Activated CD4-positive, alpha-beta memory T cell treated with anti-CD3 and anti-CD28 coated beads for 36 hours (primary cell): ENCODE measurements at regions not wholly inside any gene's neighbourhood (a gene's known extent, or its start where the extent isn't known, plus 50 kb on each side); places are given as distances from the start of the nearest gene placed in this dataset.
"Not testable (repeated sequence)": the region's sequence is repeated elsewhere in the genome, so short reads cannot be mapped to it uniquely, and the experiment has no call there.

ENCODE experiments used
- CTCF ChIA-PET: fragments of 350-600 bp; sonication (Branson Sonifier 250); formaldehyde crosslinking; loops from one replicate; lab custom pipeline; 2021; ENCODE audit warnings: antibody characterized with exemption, inconsistent platforms; lab: Charles Lee
- POLR2A ChIA-PET: fragments of 350-600 bp; sonication (Branson Sonifier 250); formaldehyde crosslinking; loops from one replicate; lab custom pipeline; 2021; ENCODE audit warnings: antibody characterized with exemption; lab: Charles Lee
- DNase-seq: peaks from one replicate; pipeline ENCODE4 v3.0.0-alpha.2; 2020
- H3K27ac Mint-ChIP-seq: one replicate; pipeline ENCODE4 v1.8.0; 2021; ENCODE audit warnings: mixed read lengths
- H3K27me3 Mint-ChIP-seq: one replicate; pipeline ENCODE4 v1.8.0; 2021; ENCODE audit warnings: mixed read lengths
- H3K36me3 Mint-ChIP-seq: one replicate; pipeline ENCODE4 v1.8.0; 2021; ENCODE audit warnings: mixed read lengths
- H3K4me1 Mint-ChIP-seq: one replicate; pipeline ENCODE4 v1.8.0; 2021; ENCODE audit warnings: low read depth, mixed read lengths
- H3K4me3 Mint-ChIP-seq: one replicate; pipeline ENCODE4 v1.8.0; 2021; ENCODE audit warnings: mild to moderate bottlenecking, mixed read lengths
- H3K9me3 Mint-ChIP-seq: one replicate; pipeline ENCODE4 v1.8.0; 2021; ENCODE audit warnings: mixed read lengths
- intact Hi-C: fragments of 100-400 bp; cut with micrococcal nuclease; formaldehyde crosslinking; loops from one replicate; pipeline ENCODE4 v1.15.1; 2023

DNA sequence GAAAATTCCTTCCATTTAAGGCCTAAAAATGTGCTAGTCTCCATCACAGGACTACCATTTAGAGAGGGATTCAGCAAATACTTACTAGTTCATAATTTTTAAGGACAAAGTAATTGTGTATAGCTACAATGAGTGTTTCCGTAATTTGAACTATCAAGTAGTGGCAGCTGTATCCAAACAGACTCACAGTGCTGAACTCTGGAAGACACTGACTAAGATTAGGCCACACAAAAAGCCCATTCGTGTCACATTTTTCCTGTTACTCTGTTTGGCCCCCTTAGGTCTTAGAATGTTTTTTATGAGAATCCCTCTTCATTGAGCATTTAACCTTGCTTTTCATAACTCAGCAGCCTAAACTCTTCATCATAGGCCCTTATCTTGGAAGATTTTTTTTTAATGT, 731.2 kb upstream of the PCDH9 start:
- H3K27me3 Mint-ChIP-seq, result no peaks in the 10 kb centered on the region
- H3K4me1 Mint-ChIP-seq, result no peaks in the 10 kb centered on the region
- H3K4me3 Mint-ChIP-seq, result no peak overlapping the region
- H3K36me3 Mint-ChIP-seq, result no peaks in the 10 kb centered on the region
- no peak for DNase-seq
- H3K9me3 Mint-ChIP-seq, result peaks cover 6% of the 10 kb centered on the region
- H3K27ac Mint-ChIP-seq, result no peak overlapping the region
- ChIA-PET POLR2A (no interaction called here), CTCF (no interaction called here)
- intact Hi-C loops, result no loop called here

DNA sequence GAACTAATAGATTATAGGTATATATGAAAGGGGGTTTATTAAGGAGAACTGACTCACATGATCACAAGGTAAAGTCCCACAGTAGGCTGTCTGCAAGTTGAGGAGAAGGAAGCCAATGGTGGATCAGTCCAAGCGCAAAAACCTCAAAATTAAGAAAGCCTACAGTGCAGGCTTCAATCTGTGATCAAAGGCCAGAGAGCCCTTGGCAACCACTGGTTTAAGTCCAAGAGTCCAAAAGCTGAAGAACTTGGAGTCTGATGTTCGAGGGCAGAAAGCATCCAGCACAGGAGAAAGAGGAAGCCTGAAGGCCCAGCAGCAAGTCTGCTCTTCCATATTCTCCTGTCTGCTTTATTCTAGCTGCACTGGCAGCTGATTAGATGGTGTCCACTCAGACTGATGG, 721.3 kb upstream of the PCDH9 start:
- intact Hi-C loops, result no loop called here
- POLR2A ChIA-PET, result no interaction called here
- H3K4me1 Mint-ChIP-seq, result no peaks in the 10 kb centered on the region
- no peak for DNase-seq
- no peaks in the 10 kb centered on the region for H3K36me3 Mint-ChIP-seq
- H3K27ac Mint-ChIP-seq, result no peak overlapping the region
- H3K4me3 Mint-ChIP-seq, result no peak overlapping the region
- peaks cover 7% of the 10 kb centered on the region for H3K9me3 Mint-ChIP-seq
- H3K27me3 Mint-ChIP-seq, result no peaks in the 10 kb centered on the region
- CTCF ChIA-PET, result no interaction called here

DNA sequence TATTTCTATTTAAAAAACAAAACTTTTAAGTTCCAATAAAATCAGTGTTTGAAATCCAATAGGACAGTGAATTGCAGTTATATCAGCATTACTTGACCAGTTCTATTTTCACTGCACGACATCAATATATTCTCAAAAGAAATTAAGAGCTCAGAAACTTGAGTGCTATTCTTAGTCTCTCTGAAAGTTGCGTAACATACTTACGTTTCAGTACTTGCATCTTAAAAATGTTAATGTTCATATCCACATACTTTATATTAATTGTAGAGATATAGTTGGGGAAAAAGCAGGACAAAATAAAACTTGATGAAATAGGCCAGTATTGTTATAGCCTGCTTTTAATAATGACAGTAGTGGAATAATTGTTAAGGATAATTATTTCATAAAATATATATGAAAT, 720.5 kb upstream of the PCDH9 start:
- H3K27ac Mint-ChIP-seq, result no peak overlapping the region
- intact Hi-C loops, result no loop called here
- H3K27me3 Mint-ChIP-seq, result no peaks in the 10 kb centered on the region
- no peak for DNase-seq
- H3K9me3 Mint-ChIP-seq, result peaks cover 7% of the 10 kb centered on the region
- no peaks in the 10 kb centered on the region for H3K4me1 Mint-ChIP-seq
- POLR2A ChIA-PET, result no interaction called here
- CTCF ChIA-PET, result no interaction called here
- H3K36me3 Mint-ChIP-seq, result no peaks in the 10 kb centered on the region
- H3K4me3 Mint-ChIP-seq, result no peak overlapping the region

DNA sequence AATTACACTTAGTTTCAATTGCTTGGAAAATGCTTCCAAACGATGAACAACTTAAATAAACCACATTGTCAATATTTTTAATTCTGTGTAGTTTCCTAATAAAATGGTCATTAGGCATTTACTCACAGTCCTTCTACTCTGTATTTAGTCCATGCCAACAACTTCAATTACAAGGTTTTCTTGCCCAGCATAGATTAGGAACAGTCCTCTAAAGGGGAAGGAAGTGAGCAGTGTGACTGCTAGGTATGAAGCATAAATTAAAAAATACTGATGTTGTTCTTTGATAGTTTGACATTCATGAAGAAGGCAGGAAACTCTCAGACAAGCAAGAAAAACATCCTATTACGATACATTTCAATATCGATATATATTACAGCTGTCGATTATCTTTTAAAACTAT, 716.0 kb upstream of the PCDH9 start:
- H3K27me3 Mint-ChIP-seq, result no peaks in the 10 kb centered on the region
- peaks cover 13% of the 10 kb centered on the region for H3K9me3 Mint-ChIP-seq
- H3K36me3 Mint-ChIP-seq, result no peaks in the 10 kb centered on the region
- ChIA-PET CTCF (no interaction called here), POLR2A (no interaction called here)
- H3K27ac Mint-ChIP-seq, result no peak overlapping the region
- DNase-seq, result no peak
- H3K4me3 Mint-ChIP-seq, result no peak overlapping the region
- no peaks in the 10 kb centered on the region for H3K4me1 Mint-ChIP-seq
- intact Hi-C loops, result no loop called here

DNA sequence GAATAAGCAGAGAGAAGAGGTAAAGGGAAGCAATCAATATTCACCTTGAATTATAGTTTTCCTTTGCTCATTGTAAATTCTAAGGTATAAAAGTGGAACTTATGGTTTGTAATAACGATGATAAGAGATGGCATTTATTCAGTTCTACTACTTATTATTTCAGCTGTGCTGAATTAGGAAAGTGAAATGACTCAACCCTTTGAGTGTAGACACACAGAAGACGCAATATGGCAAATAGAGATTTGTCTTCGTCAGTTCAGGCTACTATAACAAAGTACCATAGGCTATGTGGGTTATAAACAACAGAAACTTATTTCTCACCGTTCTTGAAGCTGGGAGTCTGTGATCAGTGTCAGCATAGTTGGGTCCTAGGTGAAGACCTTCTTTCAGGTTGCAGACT, 713.0 kb upstream of the PCDH9 start:
- ChIA-PET CTCF (no interaction called here), POLR2A (no interaction called here)
- DNase-seq, result no peak

DNA sequence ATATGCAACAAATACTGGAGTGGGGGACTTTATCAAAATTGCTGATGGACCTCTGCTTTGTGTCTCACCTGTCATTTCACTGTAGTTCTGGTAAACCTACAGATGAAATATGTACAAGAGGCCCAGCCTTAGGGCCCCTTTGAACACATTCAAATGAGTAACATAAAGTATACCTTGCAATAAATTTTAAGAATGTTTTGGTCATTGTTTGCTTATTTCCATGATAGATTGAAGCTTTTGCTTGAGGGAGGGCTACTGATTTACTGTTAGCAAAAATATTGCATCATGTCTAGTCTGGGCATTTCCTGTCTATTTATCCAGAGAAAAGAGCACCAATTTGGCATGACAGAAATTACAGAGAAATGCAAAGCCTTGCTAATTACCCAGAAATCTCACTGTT, 705.5 kb upstream of the PCDH9 start:
- no peak for DNase-seq
- Mint-ChIP-seq H3K9me3 (peaks cover 8% of the 10 kb centered on the region), H3K4me3 (no peak overlapping the region), H3K4me1 (no peaks in the 10 kb centered on the region), H3K27me3 (no peaks in the 10 kb centered on the region), H3K27ac (no peak overlapping the region), H3K36me3 (no peaks in the 10 kb centered on the region)
- POLR2A ChIA-PET, result no interaction called here
- CTCF ChIA-PET, result no interaction called here
- intact Hi-C loops, result no loop called here

More for the DNA sequence above, 713.0 kb upstream of the PCDH9 start:
- intact Hi-C loops, result no loop called here
- Mint-ChIP-seq H3K27ac (no peak overlapping the region), H3K36me3 (no peaks in the 10 kb centered on the region), H3K27me3 (no peaks in the 10 kb centered on the region), H3K9me3 (peaks cover 15% of the 10 kb centered on the region), H3K4me3 (no peak overlapping the region), H3K4me1 (no peaks in the 10 kb centered on the region)

DNA sequence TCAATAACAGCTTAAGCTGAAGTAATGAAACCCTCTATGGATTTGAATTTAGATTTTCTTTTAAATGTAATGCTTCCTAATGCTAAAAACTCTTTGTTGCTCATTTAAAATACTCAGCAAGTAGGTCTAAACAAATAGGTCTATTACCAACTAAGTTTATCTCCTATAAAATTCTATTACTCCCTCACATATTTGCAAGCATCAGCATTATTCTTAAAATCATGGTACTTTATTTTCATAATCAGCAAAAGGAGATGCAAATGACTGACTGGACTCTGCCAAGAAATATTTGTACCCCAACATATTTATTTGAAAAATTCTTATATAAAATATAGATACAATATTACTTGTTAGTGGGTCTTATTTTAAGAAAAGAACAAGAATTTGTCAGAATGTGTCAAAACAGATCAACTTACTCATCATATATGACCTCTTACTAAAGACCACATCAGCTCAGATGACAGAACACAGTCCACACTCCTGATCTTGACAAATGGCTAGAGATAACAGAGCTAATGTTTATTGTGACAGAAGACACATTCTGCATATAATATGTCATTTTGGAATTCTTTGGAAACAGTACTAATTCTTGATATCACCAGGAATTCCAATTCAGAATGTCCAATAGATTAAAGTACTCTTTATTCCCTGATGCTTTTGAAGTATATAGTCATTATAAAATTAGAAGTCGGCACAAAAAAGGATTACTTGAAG, 704.6 kb upstream of the PCDH9 start:
- DNase-seq, result no peak
- POLR2A ChIA-PET, result no interaction called here
- no peaks in the 10 kb centered on the region for H3K27me3 Mint-ChIP-seq
- peaks cover 8% of the 10 kb centered on the region for H3K9me3 Mint-ChIP-seq
- H3K36me3 Mint-ChIP-seq, result no peaks in the 10 kb centered on the region
- H3K4me3 Mint-ChIP-seq, result no peak overlapping the region
- CTCF ChIA-PET, result no interaction called here
- H3K4me1 Mint-ChIP-seq, result no peaks in the 10 kb centered on the region
- intact Hi-C loops, result no loop called here
- no peak overlapping the region for H3K27ac Mint-ChIP-seq

DNA sequence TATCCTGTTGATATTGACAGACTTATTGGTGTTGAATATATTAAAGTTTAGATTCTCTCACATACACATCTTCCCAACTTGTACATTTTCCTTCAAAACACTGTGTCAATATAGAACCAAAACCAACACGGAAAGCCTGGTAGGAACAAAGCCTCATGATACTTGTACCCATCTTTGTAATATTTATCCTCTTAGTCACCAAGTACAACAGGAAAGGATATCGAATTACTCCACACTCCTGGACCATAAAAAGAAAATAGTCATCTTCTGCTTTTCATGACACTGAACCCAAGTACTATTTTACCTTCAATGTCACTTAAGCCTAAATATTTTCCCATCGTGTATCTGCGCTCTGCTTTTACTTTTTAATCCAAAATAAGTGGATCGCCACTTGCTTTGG, 702.9 kb upstream of the PCDH9 start:
- POLR2A ChIA-PET, result no interaction called here
- CTCF ChIA-PET, result no interaction called here
- peaks cover 4% of the 10 kb centered on the region for H3K9me3 Mint-ChIP-seq
- intact Hi-C loops, result no loop called here
- no peaks in the 10 kb centered on the region for H3K36me3 Mint-ChIP-seq
- H3K4me3 Mint-ChIP-seq, result no peak overlapping the region
- H3K27me3 Mint-ChIP-seq, result no peaks in the 10 kb centered on the region
- H3K27ac Mint-ChIP-seq, result no peak overlapping the region
- H3K4me1 Mint-ChIP-seq, result no peaks in the 10 kb centered on the region
- no peak for DNase-seq

DNA sequence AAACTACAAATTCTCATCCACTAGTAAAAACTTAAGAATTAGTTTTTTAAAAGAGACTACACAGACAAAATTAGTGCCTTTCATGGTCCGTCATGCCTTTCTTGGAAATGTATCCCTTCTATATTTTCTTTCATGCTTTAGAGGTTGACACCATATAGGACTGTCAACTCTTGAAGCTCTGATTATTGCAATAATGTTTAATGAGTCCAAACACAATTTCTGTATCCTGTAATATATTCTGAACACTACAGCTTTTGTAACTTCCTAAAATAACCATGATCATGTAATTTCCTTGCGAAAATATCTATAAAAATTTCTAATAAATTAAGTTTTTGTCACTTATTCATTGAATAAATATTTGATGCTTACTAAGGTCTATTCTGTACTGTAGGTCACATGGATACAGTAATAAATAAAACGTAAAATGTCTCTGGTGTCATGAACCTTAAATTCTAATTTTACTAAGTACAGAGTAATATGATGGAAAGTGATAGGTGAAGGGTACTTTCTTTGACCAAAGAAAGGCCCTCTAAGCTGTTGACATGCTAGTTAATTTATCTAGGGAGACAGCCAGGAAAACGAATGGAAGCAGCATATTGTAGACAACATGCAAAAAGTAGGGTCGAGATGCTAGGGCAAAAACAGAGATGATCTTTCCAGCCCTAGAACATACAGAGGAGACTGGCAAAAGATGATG, 687.3 kb upstream of the PCDH9 start:
- peaks cover 16% of the 10 kb centered on the region for H3K9me3 Mint-ChIP-seq
- no peaks in the 10 kb centered on the region for H3K4me1 Mint-ChIP-seq
- H3K36me3 Mint-ChIP-seq, result no peaks in the 10 kb centered on the region
- H3K27me3 Mint-ChIP-seq, result no peaks in the 10 kb centered on the region
- H3K27ac Mint-ChIP-seq, result no peak overlapping the region
- POLR2A ChIA-PET, result no interaction called here
- CTCF ChIA-PET, result no interaction called here
- no peak for DNase-seq
- no peak overlapping the region for H3K4me3 Mint-ChIP-seq
- intact Hi-C loops, result no loop called here

DNA sequence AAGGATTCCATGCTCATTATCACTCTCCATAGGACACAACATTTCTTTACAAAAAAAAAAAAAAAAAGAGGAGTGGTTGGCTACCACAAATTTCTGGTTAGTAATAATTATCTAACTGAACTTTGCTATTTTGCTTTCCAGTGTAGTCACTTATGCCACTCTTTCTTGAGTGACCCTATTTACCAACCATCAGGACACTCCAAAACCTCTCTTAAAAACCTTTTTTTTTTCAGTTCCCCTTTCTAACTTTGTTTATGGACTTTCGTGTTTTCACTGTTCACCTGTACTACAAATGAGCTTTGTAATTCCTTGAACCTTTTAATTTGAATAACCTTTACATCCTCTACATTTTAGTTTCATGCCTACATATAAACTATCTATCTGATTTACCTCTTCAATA, 686.5 kb upstream of the PCDH9 start:
- H3K27ac Mint-ChIP-seq, result no peak overlapping the region
- DNase-seq, result no peak
- intact Hi-C loops, result no loop called here
- H3K36me3 Mint-ChIP-seq, result no peaks in the 10 kb centered on the region
- no peak overlapping the region for H3K4me3 Mint-ChIP-seq
- no peaks in the 10 kb centered on the region for H3K27me3 Mint-ChIP-seq
- ChIA-PET CTCF (no interaction called here), POLR2A (no interaction called here)
- H3K4me1 Mint-ChIP-seq, result no peaks in the 10 kb centered on the region
- H3K9me3 Mint-ChIP-seq, result peaks cover 18% of the 10 kb centered on the region

DNA sequence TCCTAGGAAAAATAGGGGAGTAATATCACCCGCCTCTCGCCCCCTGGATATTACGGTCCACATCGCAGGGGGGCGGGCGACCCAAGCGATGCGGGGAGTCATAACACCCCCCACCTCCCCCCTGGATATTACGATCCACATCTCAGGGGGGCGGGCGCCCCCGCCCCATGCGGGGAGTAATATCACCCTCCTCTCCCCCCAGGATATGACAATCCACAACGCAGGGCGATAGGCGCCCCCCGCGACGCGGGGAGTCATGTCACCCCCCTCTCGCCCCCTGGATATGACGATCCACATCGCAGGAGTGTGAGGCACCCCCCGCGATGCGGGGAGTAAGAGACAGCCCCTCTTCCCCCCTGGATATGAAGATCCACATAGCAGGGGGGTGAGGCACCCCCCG, 684.4 kb upstream of the PCDH9 start:
- intact Hi-C loops, result no loop called here
- Mint-ChIP-seq H3K4me1 (no peaks in the 10 kb centered on the region), H3K27me3 (no peaks in the 10 kb centered on the region), H3K9me3 (peaks cover 18% of the 10 kb centered on the region), H3K36me3 (no peaks in the 10 kb centered on the region), H3K27ac (no peak overlapping the region), H3K4me3 (no peak overlapping the region)
- ChIA-PET POLR2A (no interaction called here), CTCF (no interaction called here)
- DNase-seq, result no peak

DNA sequence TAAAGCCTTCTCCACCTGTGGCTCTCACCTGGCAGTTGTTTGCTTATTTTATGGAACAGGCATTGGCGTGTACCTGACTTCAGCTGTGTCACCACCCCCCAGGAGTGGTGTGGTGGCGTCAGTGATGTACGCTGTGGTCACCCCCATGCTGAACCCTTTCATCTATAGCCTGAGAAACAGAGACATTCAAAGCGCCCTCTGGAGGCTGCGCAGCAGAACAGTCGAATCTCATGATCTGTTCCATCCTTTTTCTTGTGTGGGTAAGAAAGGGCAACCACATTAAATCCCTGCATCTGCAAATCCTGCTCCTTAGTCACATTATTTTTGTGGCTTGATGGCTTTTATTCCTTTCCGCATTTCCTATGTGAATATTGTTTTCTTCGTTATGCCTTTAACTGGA, 672.8 kb upstream of the PCDH9 start:
- DNase-seq, intact Hi-C loops, POLR2A ChIA-PET, CTCF ChIA-PET, H3K4me1 Mint-ChIP-seq, H3K27me3 Mint-ChIP-seq, H3K4me3 Mint-ChIP-seq, H3K27ac Mint-ChIP-seq, H3K36me3 Mint-ChIP-seq: not testable (repeated sequence)
- peaks cover 50% of the 10 kb centered on the region for H3K9me3 Mint-ChIP-seq

DNA sequence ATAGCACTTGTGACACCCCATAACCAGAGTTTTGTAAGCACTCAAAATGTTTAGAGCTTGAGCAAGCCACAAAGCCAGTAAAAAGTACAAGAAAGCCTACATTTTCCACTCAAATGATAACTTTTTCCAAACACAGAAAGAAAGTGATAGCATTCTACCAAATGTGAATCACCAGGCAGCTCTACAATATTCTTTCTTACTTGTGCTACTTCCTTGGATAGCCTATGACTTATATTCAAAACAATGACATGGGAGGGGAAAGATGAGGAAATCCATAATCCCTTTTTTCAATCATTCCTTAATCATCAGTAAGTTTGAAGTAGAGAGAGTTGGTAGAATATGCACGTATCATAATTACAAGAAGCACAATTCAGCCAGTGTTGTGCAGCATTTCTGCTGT, 650.8 kb upstream of the PCDH9 start:
- H3K36me3 Mint-ChIP-seq, result no peaks in the 10 kb centered on the region
- CTCF ChIA-PET, result interaction anchor here (0.8 kb wide), 1 partner anchor 13 kb away, joined by 4 read pairs; no protein-coding TSS in a partner anchor
- H3K4me3 Mint-ChIP-seq, result no peak overlapping the region
- POLR2A ChIA-PET, result no interaction called here
- DNase-seq, result no peak
- H3K27me3 Mint-ChIP-seq, result no peaks in the 10 kb centered on the region
- intact Hi-C loops, result no loop called here
- peaks cover 14% of the 10 kb centered on the region for H3K9me3 Mint-ChIP-seq
- no peak overlapping the region for H3K27ac Mint-ChIP-seq
- no peaks in the 10 kb centered on the region for H3K4me1 Mint-ChIP-seq
